Gastroesophageal sphincter (tissue), 4 donors: ENCODE measurements at regions not wholly inside any gene's neighbourhood (a gene's known extent, or its start where the extent isn't known, plus 50 kb on each side); places are given as distances from the start of the nearest gene placed in this dataset.
"Not testable (repeated sequence)": the region's sequence is repeated elsewhere in the genome, so short reads cannot be mapped to it uniquely, and the experiment has no call there.

Source experiments
- ATAC-seq: fragments of 150-250 bp; one replicate; pipeline ENCODE4 v1.9.1; 2016; ENCODE audit warnings: mild to moderate bottlenecking, moderate library complexity
- H3K27ac ChIP-seq, 4 donors: fragments of 200-600 bp; sonication (generic) in 3 of 4; 1 replicate in 3 of 4; 2 replicates in 1 of 4; pipeline ENCODE4 v1.5.1; 2016 to 2019
- H3K27me3 ChIP-seq: fragments of 200-600 bp; sonication (generic); one replicate; pipeline ENCODE4 v1.5.1; 2019
- H3K36me3 ChIP-seq, 2 donors: fragments of 200-600 bp; sonication (generic); one replicate each; pipeline ENCODE4 v1.5.1; 2019; ENCODE audit warnings: control low read depth in 1 of 2
- H3K4me1 ChIP-seq, 3 donors: fragments of 200-600 bp; sonication (generic); 1 replicate in 2 of 3; 2 replicates in 1 of 3; pipeline ENCODE4 v1.5.1; 2016 to 2019; ENCODE audit warnings: control low read depth in 2 of 3
- H3K4me3 ChIP-seq, 2 donors: fragments of 200-600 bp; sonication (generic); one replicate each; pipeline ENCODE4 v1.5.1; 2019; ENCODE audit warnings: mild to moderate bottlenecking in 1 of 2, moderate library complexity in 1 of 2
- H3K9me3 ChIP-seq, 3 donors: fragments of 200-600 bp; sonication (generic); one replicate each; pipeline ENCODE4 v1.5.1; 2017 to 2019; ENCODE audit warnings: control low read depth in 2 of 3
- CTCF ChIP-seq, 4 experiments: fragments of 200-600 bp in 2 of 4; fragments of 450-650 bp in 2 of 4; sonication (generic) in 1 of 4; IDR thresholded peaks; one replicate each; pipeline ENCODE4 v1.5.1; 2017 to 2019; ENCODE audit warnings: antibody characterized with exemption in 4 of 4, mild to moderate bottlenecking in 2 of 4, moderate library complexity in 2 of 4
- EP300 ChIP-seq: sonication (generic); formaldehyde crosslinking; IDR thresholded peaks from one replicate; pipeline ENCODE4 v1.6.1; 2017; ENCODE audit warnings: antibody characterized with exemption, mild to moderate bottlenecking
- POLR2A ChIP-seq, 2 donors: fragments of 450-650 bp; IDR thresholded peaks; one replicate each; pipeline ENCODE4 v1.6.1; 2017; ENCODE audit warnings: antibody characterized with exemption in 2 of 2, mild to moderate bottlenecking in 2 of 2, moderate library complexity in 1 of 2
- POLR2AphosphoS5 ChIP-seq: sonication (generic); formaldehyde crosslinking; IDR thresholded peaks from one replicate; pipeline ENCODE4 v1.6.1; 2017; ENCODE audit warnings: antibody characterized with exemption
- WGBS, 2 donors: methylation state at CpG; one replicate each; pipeline ENCODE4 v1.1.5; 2018; ENCODE audit warnings: low coverage in 1 of 2; 5-methylcytosine and 5-hydroxymethylcytosine counted together

- H3K36me3 ChIP-seq: no peaks in the 10 kb centered on the region
- H3K4me3 ChIP-seq: no peak overlapping the region
- ATAC-seq: no peak
- H3K9me3 ChIP-seq: no peaks in the 10 kb centered on the region
- no peaks in the 10 kb centered on the region for H3K27me3 ChIP-seq
- no peaks in the 10 kb centered on the region for H3K4me1 ChIP-seq
- no CpG with 5 or more reads among the region's 6 CpGs for WGBS, 2 donors
- TF ChIP-seq EP300 (no peak), CTCF (IDR thresholded peaks at IDR 0.05) (no peak), POLR2AphosphoS5 (no peak), POLR2A (IDR thresholded peaks at IDR 0.05) (no peak)
- no peak overlapping the region for H3K27ac ChIP-seq
These were observed 1004.8 kb downstream of the OLFM4 start for GRCh38 chr13:54033323-54033861.

GRCh38 chr13:54034047-54034446 is 1005.4 kb downstream of the OLFM4 start:
- H3K4me1 ChIP-seq: no peaks in the 10 kb centered on the region
- no peak overlapping the region for H3K4me3 ChIP-seq
- WGBS, 2 donors: 89 to 94% methylated on average over 2 of the region's 2 CpGs
- ATAC-seq: no peak
- no peak for TF ChIP-seq POLR2A (IDR thresholded peaks at IDR 0.05)
- TF ChIP-seq POLR2AphosphoS5: no peak
- no peak for TF ChIP-seq CTCF (IDR thresholded peaks at IDR 0.05)
- TF ChIP-seq EP300: no peak
- no peaks in the 10 kb centered on the region for H3K36me3 ChIP-seq
- H3K27me3 ChIP-seq: no peaks in the 10 kb centered on the region
- H3K9me3 ChIP-seq: no peaks in the 10 kb centered on the region
- H3K27ac ChIP-seq: no peak overlapping the region

GRCh38 chr13:54057416-54057815 is 1028.8 kb downstream of the OLFM4 start:
- not testable (repeated sequence) for H3K36me3 ChIP-seq, H3K27ac ChIP-seq, H3K4me3 ChIP-seq, ATAC-seq, H3K27me3 ChIP-seq, H3K4me1 ChIP-seq, H3K9me3 ChIP-seq
- WGBS, 2 donors: 84 to 87% methylated on average over 5 of the region's 5 CpGs

GRCh38 chr13:54069958-54070357 is 1041.3 kb downstream of the OLFM4 start:
- H3K4me3 ChIP-seq, H3K27me3 ChIP-seq, H3K4me1 ChIP-seq, H3K27ac ChIP-seq, ATAC-seq, H3K36me3 ChIP-seq: not testable (repeated sequence)
- peaks cover 0 to 13% (median 0%) of the 10 kb centered on the region in 3 donors for H3K9me3 ChIP-seq
- WGBS, 2 donors: 87 to 100% methylated on average over 5 to 8 of the region's 8 CpGs

GRCh38 chr13:54077569-54077968 is 1049.0 kb downstream of the OLFM4 start:
- Histone ChIP-seq H3K36me3 (no peaks in the 10 kb centered on the region), H3K9me3 (peaks cover 0 to 14% (median 0%) of the 10 kb centered on the region in 3 donors), H3K27me3 (no peaks in the 10 kb centered on the region), H3K4me1 (no peaks in the 10 kb centered on the region), H3K27ac (no peak overlapping the region), H3K4me3 (no peak overlapping the region)
- ATAC-seq: no peak
- TF ChIP-seq POLR2AphosphoS5: no peak
- TF ChIP-seq CTCF (IDR thresholded peaks at IDR 0.05): no peak
- TF ChIP-seq POLR2A (IDR thresholded peaks at IDR 0.05): no peak
- TF ChIP-seq EP300: no peak

GRCh38 chr13:54078271-54078870 is 1049.8 kb downstream of the OLFM4 start:
- no peak for TF ChIP-seq POLR2AphosphoS5
- no peak for TF ChIP-seq EP300
- no peak for TF ChIP-seq POLR2A (IDR thresholded peaks at IDR 0.05)
- TF ChIP-seq CTCF (IDR thresholded peaks at IDR 0.05): no peak
- 27 to 37% methylated on average over 1 to 3 of the region's 3 CpGs for WGBS, 2 donors
- Histone ChIP-seq H3K27me3 (no peaks in the 10 kb centered on the region), H3K36me3 (no peaks in the 10 kb centered on the region), H3K27ac (no peak overlapping the region), H3K9me3 (peaks cover 0 to 14% (median 0%) of the 10 kb centered on the region in 3 donors), H3K4me3 (no peak overlapping the region), H3K4me1 (no peaks in the 10 kb centered on the region)
- no peak for ATAC-seq

GRCh38 chr13:54082309-54082708 is 1053.7 kb downstream of the OLFM4 start:
- H3K36me3 ChIP-seq, ATAC-seq, H3K27me3 ChIP-seq, H3K4me3 ChIP-seq, H3K4me1 ChIP-seq, H3K27ac ChIP-seq: not testable (repeated sequence)
- WGBS, 2 donors: 83 to 84% methylated on average over 1 to 8 of the region's 11 CpGs
- H3K9me3 ChIP-seq: peaks cover 0 to 14% (median 0%) of the 10 kb centered on the region in 3 donors
